C4-2B (cell line): ENCODE measurements at regions not wholly inside any gene's neighbourhood (a gene's known extent, or its start where the extent isn't known, plus 50 kb on each side); places are given as distances from the start of the nearest gene placed in this dataset.

Experiments
- H3K27ac ChIP-seq: fragments of 450-650 bp; 2 replicates; pipeline ENCODE4 v1.5.1; 2017
- ZFX ChIP-seq: fragments of 450-650 bp; IDR thresholded peaks from 2 replicates; pipeline ENCODE4 v1.6.1; 2017
- TF ChIP-seq, protein P1 (sequence below): fragments of 450-650 bp; conservative IDR thresholded peaks from 2 replicates; pipeline ENCODE4 v1.5.1; 2017; ENCODE audit warnings: mild to moderate bottlenecking

DNA sequence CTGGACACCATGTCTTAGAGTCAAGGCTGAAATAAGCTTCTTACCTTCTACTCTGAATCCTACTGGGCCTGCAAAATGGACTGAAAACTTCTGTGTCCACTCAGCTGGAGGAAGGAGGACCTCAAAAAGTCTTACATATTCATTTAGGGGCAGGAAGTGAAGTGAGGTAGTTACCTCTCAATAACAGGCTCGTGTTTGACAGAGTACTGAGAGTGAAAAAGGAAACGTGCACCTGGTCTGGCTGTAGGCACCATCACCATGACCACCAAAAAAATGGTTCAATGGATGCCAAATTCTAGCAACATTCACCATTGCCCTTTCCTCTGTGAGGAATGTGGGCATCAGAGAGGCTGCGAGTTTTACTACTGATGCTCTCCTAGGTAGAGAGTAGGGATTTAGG, 176.2 kb downstream of the RFC3 start:
- H3K27ac ChIP-seq = no peak overlapping the region
- TF ChIP-seq ZFX = no peak
- TF ChIP-seq, protein P1, sequence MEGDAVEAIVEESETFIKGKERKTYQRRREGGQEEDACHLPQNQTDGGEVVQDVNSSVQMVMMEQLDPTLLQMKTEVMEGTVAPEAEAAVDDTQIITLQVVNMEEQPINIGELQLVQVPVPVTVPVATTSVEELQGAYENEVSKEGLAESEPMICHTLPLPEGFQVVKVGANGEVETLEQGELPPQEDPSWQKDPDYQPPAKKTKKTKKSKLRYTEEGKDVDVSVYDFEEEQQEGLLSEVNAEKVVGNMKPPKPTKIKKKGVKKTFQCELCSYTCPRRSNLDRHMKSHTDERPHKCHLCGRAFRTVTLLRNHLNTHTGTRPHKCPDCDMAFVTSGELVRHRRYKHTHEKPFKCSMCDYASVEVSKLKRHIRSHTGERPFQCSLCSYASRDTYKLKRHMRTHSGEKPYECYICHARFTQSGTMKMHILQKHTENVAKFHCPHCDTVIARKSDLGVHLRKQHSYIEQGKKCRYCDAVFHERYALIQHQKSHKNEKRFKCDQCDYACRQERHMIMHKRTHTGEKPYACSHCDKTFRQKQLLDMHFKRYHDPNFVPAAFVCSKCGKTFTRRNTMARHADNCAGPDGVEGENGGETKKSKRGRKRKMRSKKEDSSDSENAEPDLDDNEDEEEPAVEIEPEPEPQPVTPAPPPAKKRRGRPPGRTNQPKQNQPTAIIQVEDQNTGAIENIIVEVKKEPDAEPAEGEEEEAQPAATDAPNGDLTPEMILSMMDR = no peak

DNA sequence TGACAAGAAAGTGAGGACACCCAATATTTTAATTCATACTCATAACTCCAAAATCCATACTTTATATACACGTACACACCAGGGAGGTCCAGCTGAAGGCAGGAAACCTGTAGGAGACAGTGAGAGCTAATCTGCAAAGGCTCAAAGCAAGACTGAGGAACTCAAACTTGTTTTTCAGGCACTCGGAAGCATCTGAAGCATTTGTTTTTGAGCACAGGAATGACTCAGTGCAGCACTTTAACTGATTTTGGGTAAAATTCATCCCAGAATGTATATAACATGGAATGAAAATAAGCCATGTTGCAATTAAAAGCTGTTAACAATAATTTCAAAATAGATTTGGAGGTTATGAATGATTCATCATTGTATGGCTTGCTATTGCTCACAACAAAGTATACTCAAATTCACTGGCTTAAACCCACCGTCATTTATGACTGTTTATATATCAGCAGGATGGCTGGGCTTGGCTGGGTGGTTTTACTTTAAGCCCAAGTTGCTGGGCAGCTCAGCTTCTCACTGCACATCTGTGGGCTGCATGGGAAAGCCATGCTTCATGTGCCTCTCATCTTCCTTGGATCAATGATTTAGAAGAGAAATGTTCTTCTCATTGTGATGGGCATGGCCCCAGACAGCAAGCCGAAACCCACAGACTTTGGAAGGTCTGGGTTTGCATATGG, 177.0 kb downstream of the RFC3 start:
- TF ChIP-seq, protein P1 = no peak
- TF ChIP-seq ZFX = no peak
- no peak overlapping the region; the same call in 1 of the 2 replicates for H3K27ac ChIP-seq

DNA sequence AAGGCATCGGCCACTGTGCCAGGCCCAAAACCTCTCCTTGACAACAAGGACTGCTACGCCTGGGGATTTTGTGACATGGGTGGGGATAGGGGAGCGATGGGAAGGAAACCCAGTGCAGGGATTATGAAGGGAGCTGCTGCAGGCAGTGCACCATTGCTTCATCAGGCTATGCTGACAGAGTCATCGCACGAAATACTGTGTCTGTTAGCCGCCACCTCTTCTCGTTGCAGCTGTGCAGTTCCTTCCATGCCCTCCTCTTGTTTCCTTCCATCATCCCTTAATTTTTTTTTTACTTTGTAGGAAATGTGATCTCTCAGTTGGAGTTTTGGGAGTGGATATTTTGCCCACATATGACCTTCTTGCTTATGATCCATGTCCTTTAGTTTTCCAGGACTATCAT, 178.7 kb downstream of the RFC3 start:
- TF ChIP-seq ZFX = no peak
- TF ChIP-seq, protein P1 = no peak
- H3K27ac ChIP-seq = no peak overlapping the region

DNA sequence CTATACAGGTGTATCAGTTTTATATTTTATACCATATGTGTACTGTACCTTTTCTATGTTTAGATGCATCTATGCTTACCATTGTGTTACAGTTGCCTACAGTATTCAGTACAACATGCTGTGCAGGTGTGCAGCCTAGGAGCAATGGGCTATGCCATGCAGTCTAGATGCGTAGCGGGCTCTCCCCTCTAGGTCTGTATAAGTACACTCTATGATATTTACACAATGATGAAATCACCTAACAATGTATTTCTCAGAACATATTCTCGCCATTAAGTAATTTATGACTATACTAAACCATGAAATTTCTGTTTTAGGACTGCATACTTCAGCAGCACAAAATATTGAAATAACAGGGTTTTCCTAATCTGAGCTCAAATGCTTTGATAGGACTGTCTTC, 179.6 kb downstream of the RFC3 start:
- no peak overlapping the region for H3K27ac ChIP-seq
- TF ChIP-seq, protein P1 = no peak
- TF ChIP-seq ZFX = no peak

DNA sequence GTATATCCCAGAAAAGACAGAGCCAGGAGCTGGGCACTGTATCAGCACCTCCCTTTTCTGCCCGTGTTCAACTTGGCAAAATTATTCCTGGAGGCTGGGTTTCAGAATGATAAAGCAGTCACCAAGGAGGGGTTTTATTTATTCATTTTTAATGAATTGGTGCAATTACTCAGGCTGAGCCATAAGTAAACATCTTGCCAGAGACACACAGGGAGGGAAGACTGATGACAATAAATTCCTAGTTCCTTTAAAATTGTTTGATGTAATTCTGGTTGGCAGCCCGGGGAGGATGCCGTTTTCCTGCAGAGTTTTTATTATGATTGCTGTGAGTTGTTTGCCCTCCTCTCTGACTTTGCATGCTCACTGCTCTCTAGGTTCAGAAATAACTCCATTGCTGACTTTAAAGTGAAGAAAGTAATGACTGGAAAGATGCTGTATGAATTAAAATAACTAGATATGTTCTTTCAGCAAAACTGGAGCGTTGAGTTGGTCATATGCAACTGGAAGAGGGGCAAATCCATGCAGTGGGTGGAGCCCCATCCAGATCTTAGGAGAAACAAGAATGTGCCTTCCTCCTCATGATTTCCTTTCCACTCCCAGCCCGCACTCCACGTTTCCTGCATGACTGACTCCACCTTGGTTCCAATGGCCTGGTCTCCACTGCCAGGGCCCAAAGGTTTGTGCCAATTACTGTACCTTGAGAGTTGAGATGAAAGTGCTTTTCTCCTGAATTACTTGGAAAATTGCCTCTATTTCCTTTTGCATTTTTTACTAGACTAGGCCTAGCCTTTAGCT, 182.1 kb downstream of the RFC3 start:
- peak overlapping the region; percentile 55 for H3K27ac ChIP-seq
- TF ChIP-seq, protein P1 = no peak
- TF ChIP-seq ZFX = no peak

- TF ChIP-seq ZFX = no peak
- TF ChIP-seq, protein P1 = peak; percentile 21
- no peak overlapping the region for H3K27ac ChIP-seq
These were observed 183.0 kb downstream of the RFC3 start for GRCh38 chr13:34000955-34001354.

DNA sequence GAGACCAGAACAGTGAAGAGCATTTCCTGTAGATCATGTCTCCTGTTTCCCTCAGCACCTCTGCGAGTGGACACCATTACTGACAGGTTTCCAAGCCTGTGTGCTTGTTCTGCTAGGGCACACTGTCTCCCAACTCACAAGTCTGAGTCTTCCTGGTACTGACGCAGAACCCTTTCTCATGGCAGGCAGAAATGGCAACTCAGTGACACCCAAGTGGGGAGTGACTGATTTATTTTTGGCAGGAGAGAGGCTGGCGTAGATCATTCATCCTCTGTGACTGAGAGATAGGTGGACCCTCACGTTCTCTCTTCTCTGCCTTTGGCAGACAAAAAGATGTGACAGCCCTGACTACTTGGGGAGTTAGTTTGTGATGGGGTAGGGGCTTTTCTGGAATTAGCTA, 183.4 kb downstream of the RFC3 start:
- TF ChIP-seq, protein P1 = no peak
- no peak for TF ChIP-seq ZFX

More for the DNA sequence above, 183.4 kb downstream of the RFC3 start:
- H3K27ac ChIP-seq = no peak overlapping the region
